NT2/D1 (cell line): ENCODE measurements at regions not wholly inside any gene's neighbourhood (a gene's known extent, or its start where the extent isn't known, plus 50 kb on each side); places are given as distances from the start of the nearest gene placed in this dataset.

Experiments used
- SUZ12 ChIP-seq: IDR thresholded peaks from 2 replicates; pipeline ENCODE4 v1.6.1; 2011; ENCODE audit not compliant: insufficient read length, insufficient read depth; ENCODE audit errors: extremely low read depth
- YY1 ChIP-seq: IDR thresholded peaks from 2 replicates; pipeline ENCODE4 v1.6.1; 2011; ENCODE audit not compliant: insufficient read length, insufficient read depth
- ZNF274 ChIP-seq: IDR thresholded peaks from 2 replicates; pipeline ENCODE4 v1.6.1; 2011; ENCODE audit warnings: mild to moderate bottlenecking, low read depth, low read length

GRCh38 chr3:117801912-117802239 lies 1092.3 kb downstream of the TUSC7 start:
- TF ChIP-seq SUZ12 (no peak), ZNF274 (no peak), YY1 (no peak)
